Activated CD4-positive, alpha-beta T cell treated with anti-CD3 and anti-CD28 coated beads, Interleukin-2, amount 10 ng/mL, durations not matched to agents 7 days and 5 days (primary cell): ENCODE measurements at regions not wholly inside any gene's neighbourhood (a gene's known extent, or its start where the extent isn't known, plus 50 kb on each side); places are given as distances from the start of the nearest gene placed in this dataset.
"Not testable (repeated sequence)": the region's sequence is repeated elsewhere in the genome, so short reads cannot be mapped to it uniquely, and the experiment has no call there.

Source experiments
- CTCF ChIA-PET: fragments of 350-600 bp; sonication (Branson Sonifier 250); formaldehyde crosslinking; loops from one replicate; lab custom pipeline; 2021; ENCODE audit warnings: antibody characterized with exemption; lab: Charles Lee
- POLR2A ChIA-PET: fragments of 350-600 bp; sonication (Branson Sonifier 250); formaldehyde crosslinking; loops from one replicate; lab custom pipeline; 2021; ENCODE audit warnings: antibody characterized with exemption; lab: Charles Lee
- DNase-seq: peaks from one replicate; pipeline ENCODE4 v3.0.0-alpha.2; 2020
- H3K27ac Mint-ChIP-seq: one replicate; pipeline ENCODE4 v1.8.0; 2021; ENCODE audit warnings: mild to moderate bottlenecking, moderate library complexity, mixed read lengths
- H3K27me3 Mint-ChIP-seq: one replicate; pipeline ENCODE4 v1.8.0; 2021; ENCODE audit warnings: mixed read lengths
- H3K36me3 Mint-ChIP-seq: one replicate; pipeline ENCODE4 v1.8.0; 2021; ENCODE audit warnings: low read depth, mixed read lengths
- H3K4me1 Mint-ChIP-seq: one replicate; pipeline ENCODE4 v1.8.0; 2021; ENCODE audit warnings: mixed read lengths
- H3K4me3 Mint-ChIP-seq: one replicate; pipeline ENCODE4 v1.8.0; 2021; ENCODE audit warnings: mild to moderate bottlenecking, moderate library complexity, mixed read lengths
- H3K9me3 Mint-ChIP-seq: one replicate; pipeline ENCODE4 v1.8.0; 2021; ENCODE audit warnings: mixed read lengths

- Mint-ChIP-seq H3K36me3 (no peaks in the 10 kb centered on the region), H3K27me3 (no peaks in the 10 kb centered on the region), H3K27ac (no peak overlapping the region), H3K4me1 (no peaks in the 10 kb centered on the region), H3K4me3 (no peak overlapping the region), H3K9me3 (peaks cover 3% of the 10 kb centered on the region)
- ChIA-PET POLR2A (no interaction called here), CTCF (no interaction called here)
- DNase-seq = no peak
These were observed 1191.8 kb upstream of the AUTS2 start for GRCh38 chr7:68406480-68406879.

- no peak overlapping the region for H3K4me3 Mint-ChIP-seq
- H3K9me3 Mint-ChIP-seq = peaks cover 6% of the 10 kb centered on the region
- ChIA-PET CTCF (no interaction called here), POLR2A (no interaction called here)
- H3K4me1 Mint-ChIP-seq = no peaks in the 10 kb centered on the region
- H3K27me3 Mint-ChIP-seq = no peaks in the 10 kb centered on the region
- H3K36me3 Mint-ChIP-seq = no peaks in the 10 kb centered on the region
- H3K27ac Mint-ChIP-seq = no peak overlapping the region
- DNase-seq = no peak
These were observed 1190.8 kb upstream of the AUTS2 start for GRCh38 chr7:68407460-68407859.

GRCh38 chr7:68408873-68409272 is 1189.4 kb upstream of the AUTS2 start:
- Mint-ChIP-seq H3K4me3 (no peak overlapping the region), H3K36me3 (no peaks in the 10 kb centered on the region), H3K27ac (no peak overlapping the region), H3K4me1 (no peaks in the 10 kb centered on the region), H3K27me3 (no peaks in the 10 kb centered on the region), H3K9me3 (peaks cover 5% of the 10 kb centered on the region)
- DNase-seq = no peak
- ChIA-PET POLR2A (no interaction called here), CTCF (no interaction called here)

GRCh38 chr7:68409851-68410250 is 1188.4 kb upstream of the AUTS2 start:
- ChIA-PET POLR2A (no interaction called here), CTCF (no interaction called here)
- Mint-ChIP-seq H3K4me1 (no peaks in the 10 kb centered on the region), H3K27ac (no peak overlapping the region), H3K36me3 (no peaks in the 10 kb centered on the region), H3K4me3 (no peak overlapping the region), H3K27me3 (no peaks in the 10 kb centered on the region), H3K9me3 (peaks cover 5% of the 10 kb centered on the region)
- DNase-seq = no peak

- H3K9me3 Mint-ChIP-seq, DNase-seq, H3K36me3 Mint-ChIP-seq, H3K4me1 Mint-ChIP-seq, CTCF ChIA-PET, H3K27me3 Mint-ChIP-seq, H3K4me3 Mint-ChIP-seq, H3K27ac Mint-ChIP-seq, POLR2A ChIA-PET: not testable (repeated sequence)
These were observed 1187.6 kb upstream of the AUTS2 start for GRCh38 chr7:68410693-68411092.

GRCh38 chr7:68411742-68412141 is 1186.5 kb upstream of the AUTS2 start:
- H3K27ac Mint-ChIP-seq = no peak overlapping the region
- peaks cover 5% of the 10 kb centered on the region for H3K9me3 Mint-ChIP-seq
- H3K27me3 Mint-ChIP-seq = no peaks in the 10 kb centered on the region
- CTCF ChIA-PET = no interaction called here
- POLR2A ChIA-PET = no interaction called here
- H3K4me1 Mint-ChIP-seq = no peaks in the 10 kb centered on the region
- H3K4me3 Mint-ChIP-seq = no peak overlapping the region
- no peaks in the 10 kb centered on the region for H3K36me3 Mint-ChIP-seq
- no peak for DNase-seq

GRCh38 chr7:68414631-68415425 is 1183.4 kb upstream of the AUTS2 start:
- Mint-ChIP-seq H3K27ac (no peak overlapping the region), H3K36me3 (no peaks in the 10 kb centered on the region), H3K27me3 (no peaks in the 10 kb centered on the region), H3K4me3 (no peak overlapping the region), H3K9me3 (peaks cover 19% of the 10 kb centered on the region), H3K4me1 (no peaks in the 10 kb centered on the region)
- no peak for DNase-seq
- POLR2A ChIA-PET = no interaction called here
- CTCF ChIA-PET = no interaction called here

- no peaks in the 10 kb centered on the region for H3K4me1 Mint-ChIP-seq
- ChIA-PET POLR2A (no interaction called here), CTCF (no interaction called here)
- H3K27ac Mint-ChIP-seq = no peak overlapping the region
- H3K27me3 Mint-ChIP-seq = no peaks in the 10 kb centered on the region
- H3K9me3 Mint-ChIP-seq = peaks cover 22% of the 10 kb centered on the region
- no peak overlapping the region for H3K4me3 Mint-ChIP-seq
- no peak for DNase-seq
- H3K36me3 Mint-ChIP-seq = no peaks in the 10 kb centered on the region
These were observed 1181.3 kb upstream of the AUTS2 start for GRCh38 chr7:68417002-68417401.

- Mint-ChIP-seq H3K4me3 (no peak overlapping the region), H3K27me3 (no peaks in the 10 kb centered on the region), H3K9me3 (peaks cover 18% of the 10 kb centered on the region), H3K36me3 (no peaks in the 10 kb centered on the region), H3K27ac (no peak overlapping the region), H3K4me1 (no peaks in the 10 kb centered on the region)
- ChIA-PET CTCF (no interaction called here), POLR2A (no interaction called here)
- DNase-seq = no peak
These were observed 1180.6 kb upstream of the AUTS2 start for GRCh38 chr7:68417659-68418058.

GRCh38 chr7:68420342-68421192 is 1177.7 kb upstream of the AUTS2 start:
- ChIA-PET CTCF (interaction anchor here (0.5 kb wide), 1 partner anchor 355 kb away, joined by 3 read pairs; no protein-coding TSS in a partner anchor), POLR2A (no interaction called here)
- Mint-ChIP-seq H3K27ac (no peak overlapping the region), H3K4me1 (no peaks in the 10 kb centered on the region), H3K27me3 (no peaks in the 10 kb centered on the region), H3K4me3 (no peak overlapping the region), H3K9me3 (peaks cover 20% of the 10 kb centered on the region), H3K36me3 (no peaks in the 10 kb centered on the region)
- no peak for DNase-seq

- CTCF ChIA-PET = no interaction called here
- H3K36me3 Mint-ChIP-seq = no peaks in the 10 kb centered on the region
- H3K27me3 Mint-ChIP-seq = no peaks in the 10 kb centered on the region
- H3K4me1 Mint-ChIP-seq = no peaks in the 10 kb centered on the region
- H3K4me3 Mint-ChIP-seq = no peak overlapping the region
- H3K9me3 Mint-ChIP-seq = peaks cover 20% of the 10 kb centered on the region
- no peak overlapping the region for H3K27ac Mint-ChIP-seq
- DNase-seq = no peak
- POLR2A ChIA-PET = no interaction called here
These were observed 1176.6 kb upstream of the AUTS2 start for GRCh38 chr7:68421712-68422111.

GRCh38 chr7:68422281-68422680 is 1176.0 kb upstream of the AUTS2 start:
- peaks cover 20% of the 10 kb centered on the region for H3K9me3 Mint-ChIP-seq
- POLR2A ChIA-PET = no interaction called here
- DNase-seq = no peak
- H3K4me3 Mint-ChIP-seq = no peak overlapping the region
- no peaks in the 10 kb centered on the region for H3K36me3 Mint-ChIP-seq
- no peaks in the 10 kb centered on the region for H3K27me3 Mint-ChIP-seq
- no peaks in the 10 kb centered on the region for H3K4me1 Mint-ChIP-seq
- CTCF ChIA-PET = interaction anchor here (0.7 kb wide), 1 partner anchor 452 kb away, joined by 3 read pairs; no protein-coding TSS in a partner anchor
- no peak overlapping the region for H3K27ac Mint-ChIP-seq

- ChIA-PET POLR2A (no interaction called here), CTCF (no interaction called here)
- no peak for DNase-seq
- Mint-ChIP-seq H3K27me3 (no peaks in the 10 kb centered on the region), H3K9me3 (peaks cover 15% of the 10 kb centered on the region), H3K36me3 (no peaks in the 10 kb centered on the region), H3K4me3 (no peak overlapping the region), H3K4me1 (no peaks in the 10 kb centered on the region), H3K27ac (no peak overlapping the region)
These were observed 1174.9 kb upstream of the AUTS2 start for GRCh38 chr7:68423356-68423755.
